ENCODE measurements at regions not wholly inside any gene's neighbourhood (a gene's known extent, or its start where the extent isn't known, plus 50 kb on each side); places are given as distances from the start of the nearest gene placed in this dataset.

- TF ChIP-seq CTCF (IDR thresholded peaks at IDR 0.05; ENCODE audit: insufficient read depth, low read depth, low read length), result no peak
- ChIA-PET POLR2A (no interaction called here), CTCF (interaction anchor here (1.4 kb wide), 1 partner anchor 13 kb away, joined by 4 read pairs; no protein-coding TSS in a partner anchor)
- DNase-seq (ENCODE audit: low read depth), result no peak
- no peaks in the 10 kb centered on the region for H3K36me3 ChIP-seq (ENCODE audit: control insufficient read depth, insufficient read depth, low read length)
- peaks cover 8% of the 10 kb centered on the region for H3K27me3 ChIP-seq (ENCODE audit: control insufficient read depth, insufficient read depth, low read length)
- H3K4me3 ChIP-seq (ENCODE audit: low read depth, low read length), result no peak overlapping the region
These were observed 100.4 kb downstream of the PSMG1 start for GRCh38 chr21:39082656-39083376.

DNA sequence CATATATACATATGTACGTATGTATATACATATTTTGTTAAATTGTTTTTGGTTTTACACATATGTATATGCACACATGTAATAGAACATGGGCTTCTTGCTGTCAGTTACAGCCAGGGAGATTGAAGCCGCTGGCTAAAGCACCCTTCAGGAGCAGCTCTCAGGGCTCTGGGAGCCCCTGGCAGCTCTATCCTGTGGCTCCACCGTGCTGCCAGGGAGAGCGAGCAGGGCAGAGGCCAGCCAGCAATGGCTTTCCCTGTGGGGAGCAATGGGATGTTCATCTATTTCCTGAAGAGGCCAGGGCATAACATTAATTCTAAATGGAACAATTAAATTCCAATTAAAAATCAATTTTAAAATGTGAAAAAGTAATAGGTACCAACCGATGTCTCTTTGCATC, 102.9 kb downstream of the PSMG1 start:
- H3K4me3 ChIP-seq (ENCODE audit: low read depth, low read length), result no peak overlapping the region
- ChIA-PET POLR2A (no interaction called here), CTCF (no interaction called here)
- peaks cover 8% of the 10 kb centered on the region for H3K27me3 ChIP-seq (ENCODE audit: control insufficient read depth, insufficient read depth, low read length)
- no peaks in the 10 kb centered on the region for H3K36me3 ChIP-seq (ENCODE audit: control insufficient read depth, insufficient read depth, low read length)
- TF ChIP-seq CTCF (IDR thresholded peaks at IDR 0.05; ENCODE audit: insufficient read depth, low read depth, low read length), result no peak
- DNase-seq (ENCODE audit: low read depth), result no peak

GRCh38 chr21:39079617-39080016, 103.6 kb downstream of the PSMG1 start:
- Histone ChIP-seq H3K27me3 (ENCODE audit: control insufficient read depth, insufficient read depth, low read length) (peaks cover 8% of the 10 kb centered on the region), H3K4me3 (ENCODE audit: low read depth, low read length) (no peak overlapping the region), H3K36me3 (ENCODE audit: control insufficient read depth, insufficient read depth, low read length) (no peaks in the 10 kb centered on the region)
- TF ChIP-seq CTCF (IDR thresholded peaks at IDR 0.05; ENCODE audit: insufficient read depth, low read depth, low read length), result no peak
- ChIA-PET POLR2A (no interaction called here), CTCF (no interaction called here)
- DNase-seq (ENCODE audit: low read depth), result no peak

DNA sequence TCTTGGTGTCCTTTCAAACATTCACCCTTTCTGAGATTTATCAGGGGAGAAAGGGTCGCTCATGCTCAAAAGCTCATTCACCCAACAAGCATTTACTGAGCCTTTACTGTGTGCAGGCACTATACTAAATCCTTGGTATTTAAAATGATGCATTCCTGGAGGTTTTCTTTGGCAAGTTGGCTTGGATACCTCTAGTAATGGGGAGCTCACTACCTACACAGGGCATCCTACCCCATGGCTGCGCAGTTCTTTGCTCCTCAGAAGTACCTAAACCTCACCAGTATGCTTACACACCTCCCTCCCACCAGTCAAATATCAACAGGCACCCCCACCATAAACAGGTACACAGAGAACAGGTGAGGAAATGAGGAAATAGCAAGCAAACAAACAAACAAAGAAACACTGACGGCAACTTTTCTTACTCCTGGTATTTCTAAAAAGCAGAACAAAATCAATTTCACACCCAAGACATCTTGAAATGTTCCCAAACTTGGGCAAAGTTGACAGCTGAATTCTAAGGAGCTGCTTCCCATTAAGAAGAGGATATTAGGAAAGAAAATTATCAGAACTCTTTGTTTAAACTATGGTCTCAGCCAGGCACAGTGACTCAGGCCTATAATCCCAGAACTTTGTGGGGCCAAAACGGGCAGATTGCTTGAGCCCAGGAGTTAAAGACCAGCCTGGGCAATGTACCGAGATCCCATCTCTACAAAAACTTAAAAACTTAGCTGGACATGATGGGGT, 104.8 kb downstream of the PSMG1 start:
- CTCF ChIA-PET, result no interaction called here
- peaks cover 5% of the 10 kb centered on the region for H3K27me3 ChIP-seq (ENCODE audit: control insufficient read depth, insufficient read depth, low read length)
- POLR2A ChIA-PET, result no interaction called here

More for the DNA sequence above, 104.8 kb downstream of the PSMG1 start:
- no peaks in the 10 kb centered on the region for H3K36me3 ChIP-seq (ENCODE audit: control insufficient read depth, insufficient read depth, low read length)
- no peak for DNase-seq (ENCODE audit: low read depth)
- no peak for TF ChIP-seq CTCF (IDR thresholded peaks at IDR 0.05; ENCODE audit: insufficient read depth, low read depth, low read length)
- no peak overlapping the region for H3K4me3 ChIP-seq (ENCODE audit: low read depth, low read length)
